ENCODE measurements at regions not wholly inside any gene's neighbourhood (a gene's known extent, or its start where the extent isn't known, plus 50 kb on each side); places are given as distances from the start of the nearest gene placed in this dataset.
A peak's percentile ranks its signal among the peaks of the same experiment; 100 is the strongest.
"Not testable (repeated sequence)": the region's sequence is repeated elsewhere in the genome, so short reads cannot be mapped to it uniquely, and the experiment has no call there.

DNA sequence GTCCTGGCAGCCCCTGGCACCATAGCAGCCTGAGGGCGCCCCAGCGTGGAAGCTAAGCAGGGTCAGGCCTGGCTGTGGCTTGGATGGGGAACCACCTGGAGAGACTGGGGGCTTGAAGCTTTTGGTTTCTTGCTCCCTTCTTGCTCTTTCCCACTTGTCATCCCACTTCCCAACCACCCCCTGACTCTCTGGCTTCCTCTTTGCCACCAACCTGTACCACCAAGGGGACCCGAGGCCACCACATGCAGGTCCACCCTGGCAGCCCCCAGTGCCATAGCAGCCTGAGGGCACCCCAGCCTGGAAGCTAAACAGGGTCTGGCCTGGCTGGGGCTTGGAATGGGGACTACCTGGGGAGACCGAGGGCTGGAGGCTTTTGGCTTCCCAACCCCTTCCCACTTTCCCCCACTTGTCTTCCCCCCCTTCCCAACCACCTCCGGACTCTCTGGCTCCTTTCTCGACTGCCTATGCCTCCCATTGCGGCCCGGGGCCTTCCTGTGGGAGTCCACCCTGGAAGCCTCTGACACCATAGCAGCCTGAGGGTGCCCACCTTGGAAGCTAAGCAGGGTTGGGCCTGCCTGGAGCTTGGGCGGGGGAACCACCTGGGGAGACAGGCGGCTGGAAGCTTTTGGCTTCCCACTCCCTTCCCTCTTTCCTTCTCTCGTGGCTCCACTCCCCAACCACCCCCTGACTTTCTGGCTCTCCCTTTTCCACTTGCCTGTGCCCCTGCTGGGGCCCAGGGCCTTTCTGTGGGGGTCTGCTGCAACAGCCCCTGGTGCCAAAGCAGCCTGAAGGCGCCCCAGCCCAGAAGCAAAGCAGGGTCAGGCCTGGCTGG lies 2294.4 kb downstream of the TP53TG3F start:
- DNase-seq = no peak

GRCh38 chr16:35754391-35755369 lies 2295.3 kb downstream of the TP53TG3F start:
- DNase-seq = no peak

- DNase-seq = no peak
Observed at GRCh38 chr16:35788381-35788780, 2329.0 kb downstream of the TP53TG3F start.

DNA sequence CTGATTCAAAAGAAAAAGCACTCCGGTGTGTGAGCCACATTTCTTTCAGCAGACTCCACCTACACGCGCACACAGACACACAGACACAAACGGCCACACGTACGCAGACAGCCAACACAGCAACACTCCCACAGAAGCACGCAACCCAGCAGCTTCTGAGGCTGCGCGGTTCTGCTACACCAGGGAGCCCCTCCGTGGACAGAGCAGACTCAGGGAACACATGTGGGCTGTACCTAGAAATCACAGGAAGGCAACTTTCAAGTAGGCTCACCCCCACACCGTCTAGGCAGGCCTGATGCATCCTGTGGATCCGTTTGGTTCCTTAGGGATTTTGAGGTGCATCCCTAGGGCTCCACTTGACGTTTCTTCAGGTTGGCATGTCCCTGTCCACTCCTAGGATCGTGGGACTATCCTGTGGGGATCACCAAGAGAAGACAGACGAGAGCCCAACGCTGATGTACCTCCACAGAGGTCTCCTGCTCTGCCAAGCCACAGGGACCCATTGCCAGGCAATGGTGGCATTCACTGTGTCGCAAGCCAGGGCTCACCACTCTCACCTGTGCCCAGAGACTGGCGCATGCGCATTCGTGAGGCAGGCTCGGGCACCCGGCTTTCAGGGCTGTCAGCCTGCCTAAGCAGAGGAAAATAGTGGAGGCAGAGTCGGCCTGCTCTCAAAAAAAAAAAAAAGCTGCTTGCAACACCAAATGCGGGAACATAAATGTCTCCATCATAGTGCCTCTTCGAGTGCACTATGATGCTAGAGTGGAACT lies 2333.3 kb downstream of the TP53TG3F start:
- DNase-seq = no peak

GRCh38 chr16:35793601-35794000 lies 2334.2 kb downstream of the TP53TG3F start:
- DNase-seq = no peak

DNA sequence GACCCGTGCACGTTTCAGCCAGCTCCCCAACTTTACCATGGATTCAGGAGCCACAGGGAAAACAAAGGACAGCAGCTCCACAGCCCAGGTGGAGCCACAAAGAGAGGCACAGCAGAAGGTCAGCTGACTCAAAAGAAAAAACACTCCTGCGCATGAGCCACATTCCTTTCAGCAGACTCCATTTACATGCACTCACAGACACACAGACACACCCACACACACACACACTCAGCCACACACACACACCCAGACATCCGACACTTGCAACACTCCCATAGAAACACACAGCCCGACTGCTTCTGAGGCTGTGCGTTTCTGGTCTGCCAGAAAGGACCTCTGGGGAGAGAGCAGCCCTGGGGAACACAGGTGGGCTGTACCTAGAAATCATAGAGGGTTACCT lies 2335.5 kb downstream of the TP53TG3F start:
- no peak for DNase-seq

- no peak for DNase-seq
Observed at GRCh38 chr16:35795361-35796029, 2336.1 kb downstream of the TP53TG3F start.

GRCh38 chr16:35797811-35798210 lies 2338.4 kb downstream of the TP53TG3F start:
- DNase-seq = no peak

- DNase-seq = no peak
Observed at GRCh38 chr16:35798885-35799426, 2339.5 kb downstream of the TP53TG3F start.

DNA sequence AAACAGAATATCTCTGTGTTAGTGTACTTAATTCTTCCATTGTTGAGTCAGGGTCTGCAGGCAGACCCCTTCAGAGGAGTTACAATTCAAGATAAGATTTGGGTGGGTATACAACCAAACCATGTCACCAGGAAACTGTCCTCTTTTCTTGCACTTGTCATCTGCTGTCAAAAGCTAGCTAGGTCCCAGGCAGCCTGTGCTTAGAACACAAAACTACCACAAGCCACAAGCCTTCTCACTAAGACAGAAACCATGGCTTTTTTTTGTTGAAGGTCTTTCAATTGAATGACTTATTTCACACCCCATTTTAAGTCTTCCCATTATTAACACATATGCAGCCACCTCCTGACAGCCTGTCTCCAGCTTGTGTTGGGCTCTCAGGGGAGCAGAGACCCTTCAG lies 2345.1 kb downstream of the TP53TG3F start:
- not testable (repeated sequence) for DNase-seq

DNA sequence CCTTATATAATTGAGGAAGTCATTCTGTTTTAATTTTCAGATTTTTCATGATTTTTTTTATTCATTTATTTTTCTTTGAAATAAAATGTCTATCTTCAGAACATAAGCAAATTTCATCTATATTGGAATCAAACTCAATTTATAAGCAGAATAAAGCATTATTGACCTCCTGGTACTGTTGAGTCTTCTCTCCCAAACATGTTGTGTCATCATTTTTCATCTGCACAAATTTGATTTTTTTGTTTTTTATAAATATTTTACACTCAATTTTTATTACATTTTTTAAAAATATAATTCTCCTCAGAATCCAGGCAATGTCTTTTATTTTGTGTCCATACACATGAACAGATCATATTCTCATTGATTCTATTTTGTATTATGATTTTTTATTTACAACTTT lies 2363.9 kb downstream of the TP53TG3F start:
- DNase-seq = no peak

GRCh38 chr16:35841632-35842031 lies 2382.2 kb downstream of the TP53TG3F start:
- no peak for DNase-seq

DNA sequence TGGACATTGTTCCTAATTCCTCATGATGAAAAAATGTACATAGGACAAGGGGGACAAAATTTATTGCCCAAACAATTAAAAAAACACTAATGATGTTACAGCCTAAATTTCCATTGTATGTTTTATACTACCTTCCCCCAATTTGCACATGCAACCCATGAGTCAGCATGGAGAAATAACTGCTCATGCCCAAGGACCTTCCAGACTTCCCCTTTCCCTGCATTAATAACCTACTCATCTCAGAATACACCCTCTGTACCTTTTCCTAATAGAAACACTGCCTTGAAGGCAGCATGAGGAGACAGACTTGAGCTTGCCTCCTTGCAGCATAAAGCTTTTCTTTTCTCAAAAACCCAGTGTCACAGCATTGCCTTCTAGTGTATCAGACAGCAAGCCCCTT lies 2402.8 kb downstream of the TP53TG3F start:
- DNase-seq = no peak

- no peak for DNase-seq
Observed at GRCh38 chr16:35868630-35869029, 2409.2 kb downstream of the TP53TG3F start.

DNA sequence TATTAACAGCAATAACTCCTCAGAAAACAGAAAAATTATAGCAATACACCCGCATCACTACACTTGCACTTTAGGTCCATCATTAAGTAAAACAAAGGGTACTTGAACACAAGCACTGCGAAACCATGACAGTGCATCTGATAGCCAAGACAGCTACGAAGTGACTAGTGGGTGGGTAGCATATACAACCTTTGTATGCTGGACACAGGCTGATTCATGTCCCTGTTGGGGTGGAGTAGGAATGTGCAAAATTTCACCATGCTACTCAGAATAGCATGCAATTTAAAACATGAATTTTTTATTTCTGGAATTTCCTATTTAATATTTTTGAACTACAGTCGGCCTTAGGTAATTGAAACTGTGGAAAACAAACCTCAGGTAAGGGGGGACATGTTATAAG lies 2414.1 kb downstream of the TP53TG3F start:
- no peak for DNase-seq

DNA sequence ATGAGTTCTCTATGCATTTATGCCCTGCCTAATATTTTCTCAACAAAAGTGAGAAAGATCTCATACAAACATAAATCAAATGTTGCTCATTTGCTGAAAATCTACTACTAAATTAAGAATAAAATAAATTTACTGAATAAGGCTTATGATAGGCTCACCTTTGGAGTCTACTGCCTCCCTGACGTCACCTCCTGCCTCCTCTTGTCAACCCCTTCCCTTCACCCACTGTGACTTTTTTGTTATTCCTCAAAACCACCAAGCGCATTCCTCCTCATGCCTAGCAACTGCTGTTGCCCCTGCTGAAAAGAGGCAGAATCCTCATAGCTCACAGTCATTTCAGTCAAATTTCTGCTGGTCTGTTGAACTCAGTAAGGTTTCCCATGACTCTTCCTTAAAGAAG lies 2422.2 kb downstream of the TP53TG3F start:
- DNase-seq = no peak

GRCh38 chr16:35906440-35906839 lies 2447.0 kb downstream of the TP53TG3F start:
- DNase-seq = no peak

GRCh38 chr16:35908152-35908551 lies 2448.7 kb downstream of the TP53TG3F start:
- no peak for DNase-seq

- peak in 1 of 2 experiments; percentile 23 for DNase-seq
Observed at GRCh38 chr16:35908942-35909341, 2449.5 kb downstream of the TP53TG3F start.

DNA sequence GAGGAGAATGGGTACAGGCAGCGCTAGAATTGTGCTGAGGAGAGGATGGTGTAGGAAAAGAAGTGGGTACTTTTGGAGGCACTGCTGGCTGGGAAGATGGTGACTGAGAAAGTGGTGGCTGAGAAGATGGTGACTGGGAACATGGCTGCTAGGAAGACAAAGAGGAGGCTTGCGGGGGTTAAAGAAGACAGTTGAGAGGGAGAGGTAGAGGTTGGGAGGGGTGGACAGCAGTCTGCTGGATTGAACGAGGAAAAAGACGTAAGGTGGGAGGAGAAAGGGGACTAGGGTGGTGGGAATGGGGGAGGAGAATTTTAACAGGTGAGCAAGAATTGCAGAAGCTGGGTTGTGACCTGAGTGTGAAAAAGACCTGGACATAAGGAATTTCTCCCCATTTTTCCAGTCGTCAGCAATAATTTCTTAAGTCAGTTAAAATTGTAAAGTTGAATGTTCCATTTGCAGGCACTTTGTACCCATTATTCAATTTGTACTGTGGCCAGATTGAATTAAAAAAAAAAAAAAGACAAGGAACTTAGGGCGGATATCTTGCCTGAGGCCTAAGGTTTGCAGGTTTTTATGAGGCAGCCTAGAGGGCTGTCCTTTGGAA lies 2450.0 kb downstream of the TP53TG3F start:
- no peak for DNase-seq

DNA sequence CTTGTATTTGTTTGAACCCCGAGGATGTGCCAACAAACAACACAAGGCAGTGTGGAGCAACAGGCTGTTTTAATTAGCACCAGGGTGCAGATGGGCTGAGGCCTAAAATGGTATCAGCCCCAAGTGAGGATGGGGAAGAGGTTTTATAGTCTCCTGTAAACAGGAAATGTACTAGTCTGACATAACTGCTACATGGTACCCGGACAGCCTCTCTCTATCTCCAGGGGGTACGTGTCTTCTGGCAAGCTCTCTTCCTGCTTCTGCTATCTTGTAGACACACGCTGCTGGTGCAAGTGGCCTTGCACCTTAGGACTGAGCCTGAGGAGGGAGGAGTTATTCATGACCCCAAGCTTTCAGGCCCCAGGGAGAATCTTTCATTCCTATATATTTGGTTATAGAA lies 2451.0 kb downstream of the TP53TG3F start:
- no peak for DNase-seq

DNA sequence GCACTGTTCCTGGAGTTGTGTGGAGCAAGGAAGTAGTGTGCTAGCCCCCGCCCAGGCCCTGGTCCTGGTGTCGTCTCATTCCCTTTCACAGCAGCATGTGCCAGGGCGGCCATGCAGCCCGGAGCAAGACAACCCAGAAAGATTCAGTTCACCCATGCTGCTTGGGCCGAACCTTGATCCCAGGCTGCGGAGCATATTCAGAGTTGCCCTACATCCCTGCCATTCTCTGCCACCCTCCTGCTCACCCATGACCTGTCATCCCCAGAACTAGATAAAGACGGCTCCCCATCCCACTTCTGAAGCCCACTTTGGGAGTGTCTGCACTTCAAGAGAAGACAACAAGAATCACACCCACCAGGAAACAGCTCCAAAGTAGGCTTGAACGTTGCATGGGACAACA lies 2452.5 kb downstream of the TP53TG3F start:
- no peak for DNase-seq

All from SW 1271 (cell line).